ENCODE measurements at regions not wholly inside any gene's neighbourhood (a gene's known extent, or its start where the extent isn't known, plus 50 kb on each side); places are given as distances from the start of the nearest gene placed in this dataset.

DNA sequence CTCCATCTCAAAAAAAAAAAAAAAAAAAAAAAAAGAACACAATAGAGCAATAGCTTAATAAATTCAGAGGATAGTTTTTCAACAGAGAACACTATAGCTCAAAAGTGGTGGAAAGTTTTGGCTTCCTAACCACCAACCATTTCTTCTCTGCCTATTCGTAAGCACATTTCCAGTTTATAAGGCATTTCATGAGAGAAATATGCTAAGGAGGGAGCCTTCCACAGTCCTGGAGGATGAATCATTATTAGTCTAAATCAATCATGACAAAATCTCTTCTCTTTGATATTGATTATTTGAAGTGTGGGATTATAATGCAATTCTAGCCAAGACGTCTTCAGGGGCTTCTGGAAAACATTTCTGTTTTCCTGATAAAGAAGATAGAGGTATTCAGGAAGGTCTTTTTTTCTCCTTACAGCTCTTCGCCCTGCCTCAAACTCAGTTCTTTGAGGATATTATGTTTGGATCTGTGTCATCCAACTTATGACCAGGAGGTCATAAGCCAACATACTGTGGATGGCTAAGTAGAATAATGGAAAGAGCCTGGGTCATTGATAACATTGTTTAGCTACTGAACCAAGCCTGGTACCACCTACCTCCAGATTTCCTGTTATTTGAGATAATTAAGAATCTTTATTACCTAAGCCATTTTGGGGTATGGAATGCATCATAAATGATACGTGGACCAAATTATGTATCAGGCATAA is 207.3 kb downstream of the TRIB2 start:
- no peak for TF ChIP-seq TCF12 (IDR thresholded peaks at IDR 0.05; ENCODE audit: low read depth)
- TF ChIP-seq RAD21 (IDR thresholded peaks at IDR 0.05; ENCODE audit: low read depth): no peak
- TF ChIP-seq EP300 (IDR thresholded peaks at IDR 0.05; ENCODE audit: borderline replicate concordance): no peak
- no peak for TF ChIP-seq TAF1 (IDR thresholded peaks at IDR 0.05; ENCODE audit: low read depth)
- no peak for TF ChIP-seq EGR1 (IDR thresholded peaks at IDR 0.05)
- TF ChIP-seq MAX (IDR thresholded peaks at IDR 0.05): no peak
- no peak for TF ChIP-seq NFIC (IDR thresholded peaks at IDR 0.05)
- TF ChIP-seq, protein P1, sequence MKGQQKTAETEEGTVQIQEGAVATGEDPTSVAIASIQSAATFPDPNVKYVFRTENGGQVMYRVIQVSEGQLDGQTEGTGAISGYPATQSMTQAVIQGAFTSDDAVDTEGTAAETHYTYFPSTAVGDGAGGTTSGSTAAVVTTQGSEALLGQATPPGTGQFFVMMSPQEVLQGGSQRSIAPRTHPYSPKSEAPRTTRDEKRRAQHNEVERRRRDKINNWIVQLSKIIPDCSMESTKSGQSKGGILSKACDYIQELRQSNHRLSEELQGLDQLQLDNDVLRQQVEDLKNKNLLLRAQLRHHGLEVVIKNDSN (IDR thresholded peaks at IDR 0.05): no peak
- TF ChIP-seq YY1 (IDR thresholded peaks at IDR 0.05; ENCODE audit: low read depth): no peak
- no peak for TF ChIP-seq REST (IDR thresholded peaks at IDR 0.05; ENCODE audit: low read depth)

Measured in Ishikawa (cell line).